ENCODE measurements at regions not wholly inside any gene's neighbourhood (a gene's known extent, or its start where the extent isn't known, plus 50 kb on each side); places are given as distances from the start of the nearest gene placed in this dataset.
"Not testable (repeated sequence)": the region's sequence is repeated elsewhere in the genome, so short reads cannot be mapped to it uniquely, and the experiment has no call there.

DNA sequence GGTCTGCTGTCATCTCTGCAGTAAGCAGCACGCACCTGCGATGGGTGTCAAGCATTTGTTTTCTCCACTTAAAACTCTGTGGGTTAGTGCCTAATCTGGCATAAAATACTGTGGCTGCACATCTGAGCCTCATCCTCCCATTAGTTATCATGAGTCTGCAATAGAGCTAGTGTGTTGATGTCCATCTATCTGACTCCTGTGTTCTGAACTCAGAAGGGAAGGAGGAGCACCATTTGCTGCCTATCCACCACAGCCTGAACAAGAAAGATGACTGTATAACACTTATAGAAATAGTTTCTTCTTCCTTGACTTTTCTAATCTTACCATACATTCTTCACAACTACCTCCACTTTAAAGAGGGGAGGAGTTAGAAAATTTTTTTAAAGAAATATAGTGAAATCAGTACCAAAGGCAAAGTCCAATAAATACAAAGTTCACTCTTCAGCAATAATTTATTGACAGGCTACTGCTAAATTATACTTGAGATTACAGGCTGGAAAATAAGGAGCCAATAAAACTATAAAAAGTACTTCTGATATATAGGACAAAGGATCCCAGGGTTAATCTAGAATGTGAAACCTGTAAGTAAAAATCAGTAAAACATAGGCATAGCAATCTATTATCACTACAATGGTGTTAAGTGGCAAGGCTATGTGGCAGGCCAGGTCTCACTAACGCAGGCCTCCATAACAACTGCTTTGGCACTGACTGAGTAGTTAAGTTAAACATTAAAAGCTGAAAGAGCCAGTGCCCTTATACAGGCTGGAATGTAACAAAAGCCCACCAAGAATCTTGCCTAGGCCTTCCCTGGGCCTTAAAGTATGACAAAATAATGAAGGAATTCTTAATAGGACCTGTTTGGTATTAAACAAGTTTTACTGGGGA is 70.2 kb downstream of the LGALS9C start:
- DNase-seq, result not testable (repeated sequence)

DNA sequence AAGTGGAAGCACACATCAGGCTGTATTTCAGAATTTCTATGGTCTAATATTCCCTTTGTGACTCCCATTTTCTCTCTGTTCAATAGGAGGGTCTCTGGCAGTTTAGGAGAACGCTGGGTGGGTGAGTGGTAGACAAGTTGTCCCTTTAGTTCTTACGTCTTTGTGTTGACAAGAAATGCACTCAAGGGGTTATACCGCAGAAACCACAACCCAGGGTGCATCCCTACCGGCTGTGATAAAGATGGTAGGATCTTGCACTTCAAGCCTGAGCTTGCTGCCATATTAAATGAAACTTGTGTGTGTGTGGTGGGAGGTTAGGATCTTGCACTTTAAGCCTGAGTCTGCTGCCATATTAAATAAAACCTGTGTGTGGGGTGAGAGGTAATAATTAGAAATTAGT is 80.5 kb downstream of the LGALS9C start:
- not testable (repeated sequence) for DNase-seq

DNA sequence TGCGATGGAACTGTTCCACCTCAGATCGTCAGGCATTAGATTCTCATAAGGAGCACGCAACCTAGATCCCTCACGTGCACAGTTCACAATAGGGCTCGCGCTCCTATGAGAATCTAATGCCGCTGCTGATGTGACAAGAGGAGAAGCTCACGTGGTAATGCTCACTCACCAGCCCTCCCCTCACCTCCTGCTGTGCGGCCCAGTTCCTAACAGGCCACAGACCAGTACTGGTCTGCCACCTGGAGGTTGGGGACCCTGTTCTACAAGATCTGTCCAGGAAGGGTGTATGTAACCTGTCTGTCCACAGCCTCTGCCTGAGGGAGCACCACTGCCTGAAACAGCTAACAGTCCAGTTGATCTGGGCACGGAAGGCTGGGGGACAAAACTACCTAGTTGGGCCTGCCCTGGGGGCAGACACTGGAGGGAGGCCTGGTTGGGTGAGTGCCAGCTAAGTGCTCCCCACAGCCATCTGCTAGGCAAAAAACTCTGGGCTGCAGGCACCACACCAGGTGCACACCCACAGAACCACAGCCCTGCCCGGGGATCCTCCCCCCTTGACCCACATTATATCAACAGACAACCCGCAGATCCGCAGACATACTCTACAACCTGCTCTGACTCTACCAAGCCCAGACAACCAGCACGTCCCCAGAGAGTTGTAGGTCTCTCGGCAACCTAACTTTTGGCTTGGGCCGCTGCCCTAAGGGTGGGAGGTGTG is 80.7 kb downstream of the TBC1D28 start:
- not testable (repeated sequence) for DNase-seq

DNA sequence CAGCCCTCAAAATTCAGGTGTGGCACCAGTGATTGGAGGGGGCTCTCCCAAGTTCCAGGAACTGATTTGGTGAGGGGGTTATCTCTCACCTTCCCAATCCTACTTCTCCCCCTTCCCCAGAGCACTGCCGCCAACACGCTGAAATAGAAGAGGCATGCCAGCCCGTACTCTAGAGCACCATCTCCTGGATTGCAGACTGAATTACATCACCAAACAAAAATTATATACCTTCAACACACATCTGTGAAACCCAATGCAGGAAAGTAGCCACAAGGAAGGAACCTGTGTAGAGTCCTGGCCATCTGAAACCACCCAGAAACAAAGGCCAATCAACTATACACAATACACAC is 80.1 kb downstream of the TBC1D28 start:
- DNase-seq, result peak in 1 of 2 experiments; percentile 47

DNA sequence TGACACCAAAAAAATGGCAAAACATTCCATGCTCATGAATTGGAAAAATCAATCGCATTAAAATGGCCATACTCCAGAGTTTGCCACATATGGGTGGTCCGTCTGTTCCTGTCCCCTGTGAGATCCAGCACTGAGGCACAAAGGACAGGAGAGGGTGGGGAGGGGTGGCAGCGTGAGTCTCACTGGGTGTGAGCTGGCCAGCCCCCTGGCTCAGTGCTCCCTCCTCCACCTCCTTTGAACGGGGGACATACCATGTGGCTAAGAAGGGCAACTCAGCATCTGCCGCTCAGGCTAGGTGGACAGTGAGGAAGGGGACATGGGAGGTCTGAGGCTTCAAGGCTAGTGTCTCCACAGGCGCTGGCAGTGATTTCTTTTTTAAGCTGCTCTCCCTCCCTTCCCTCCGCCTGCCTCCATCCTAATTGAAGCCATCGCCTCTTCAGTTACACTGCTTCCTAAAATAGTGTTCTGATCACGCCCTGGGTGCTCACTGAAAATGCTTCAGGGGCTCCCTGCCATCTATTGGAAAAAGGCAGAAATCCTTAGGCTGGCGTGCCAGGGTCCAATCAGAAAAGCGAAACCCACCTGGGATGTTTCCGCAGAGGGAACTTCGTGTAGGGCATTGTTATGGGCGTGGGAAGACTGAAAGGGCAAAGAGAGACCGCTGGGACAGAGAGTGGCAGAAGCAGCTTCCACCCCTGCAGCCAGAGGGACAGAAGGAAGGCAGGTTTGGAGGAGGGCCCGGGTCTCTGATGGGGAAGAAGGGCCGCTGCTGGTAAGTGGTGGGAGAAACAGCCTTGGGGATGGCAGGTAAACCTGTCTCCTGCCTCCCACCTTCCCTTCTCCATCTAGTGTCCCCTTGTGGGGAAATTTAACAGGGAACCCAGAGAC is 75.8 kb downstream of the TBC1D28 start:
- not testable (repeated sequence) for DNase-seq

DNA sequence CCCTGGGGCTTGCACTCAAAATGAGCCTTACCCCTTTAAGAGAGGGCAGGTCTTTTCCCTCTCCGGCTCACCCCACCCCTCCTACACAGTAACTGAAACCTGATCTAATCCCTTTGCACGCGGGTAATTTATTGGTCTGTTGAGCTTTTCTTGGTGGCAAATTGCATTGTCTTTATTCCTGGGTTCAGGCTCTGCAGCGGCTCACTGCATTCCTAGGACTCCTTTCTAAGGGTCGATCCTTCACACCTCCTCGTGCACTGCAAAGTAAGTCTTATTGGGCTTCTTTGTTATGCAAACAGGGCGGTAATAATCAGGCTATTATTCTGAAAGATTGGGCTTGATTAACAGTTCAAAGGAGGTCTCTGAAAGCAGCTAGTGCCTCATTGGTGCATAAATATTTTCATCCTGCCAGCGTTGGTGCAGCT is 74.7 kb downstream of the TBC1D28 start:
- not testable (repeated sequence) for DNase-seq

DNA sequence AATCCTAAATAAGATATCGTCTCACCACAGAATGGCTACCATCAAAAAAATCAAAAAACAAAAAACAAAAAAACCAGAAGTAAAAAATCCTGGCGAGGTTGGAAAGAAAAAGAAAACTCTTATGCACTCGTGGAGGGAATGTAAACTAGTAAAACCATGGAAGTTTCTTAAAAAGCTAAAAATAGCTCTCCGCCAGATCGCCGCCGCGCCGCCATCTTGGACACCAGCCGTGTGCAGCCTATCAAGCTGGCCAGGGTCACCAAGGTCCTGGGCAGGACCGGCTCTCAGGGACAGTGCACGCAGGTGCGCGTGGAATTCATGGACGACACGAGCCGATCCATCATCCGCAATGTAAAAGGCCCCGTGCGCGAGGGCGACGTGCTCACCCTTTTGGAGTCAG is 71.7 kb downstream of the TBC1D28 start:
- DNase-seq, result not testable (repeated sequence)

DNA sequence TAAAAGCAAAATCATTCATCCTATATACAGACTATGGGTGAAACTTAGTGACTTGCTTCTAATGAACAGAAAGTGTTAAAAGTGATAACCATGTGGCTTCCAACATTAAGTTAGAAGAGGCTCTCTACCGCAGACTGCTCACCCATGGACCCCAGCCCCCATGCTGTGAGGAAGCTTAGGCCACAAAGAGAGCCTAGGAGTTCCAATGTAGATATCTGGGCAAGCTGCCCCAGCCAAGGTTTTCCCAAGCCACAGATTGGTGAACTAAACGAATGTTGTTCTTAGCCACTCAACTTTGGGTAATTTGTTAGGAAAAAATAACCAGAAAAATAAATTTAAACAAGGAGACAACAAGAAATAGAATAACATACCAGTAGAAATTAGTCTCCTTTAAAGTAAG is 70.1 kb downstream of the TBC1D28 start:
- DNase-seq, result not testable (repeated sequence)
